HG02571 (cell line): ENCODE measurements at regions not wholly inside any gene's neighbourhood (a gene's known extent, or its start where the extent isn't known, plus 50 kb on each side); places are given as distances from the start of the nearest gene placed in this dataset.
A peak's percentile ranks its signal among the peaks of the same experiment; 100 is the strongest.

Source experiments
- ATAC-seq: cut with Tn5 transposase; IDR thresholded peaks from one replicate; pipeline ENCODE4 v1.9.1; 2021; ENCODE audit warnings: mild to moderate bottlenecking, moderate library complexity; ENCODE audit not compliant: unreplicated experiment

DNA sequence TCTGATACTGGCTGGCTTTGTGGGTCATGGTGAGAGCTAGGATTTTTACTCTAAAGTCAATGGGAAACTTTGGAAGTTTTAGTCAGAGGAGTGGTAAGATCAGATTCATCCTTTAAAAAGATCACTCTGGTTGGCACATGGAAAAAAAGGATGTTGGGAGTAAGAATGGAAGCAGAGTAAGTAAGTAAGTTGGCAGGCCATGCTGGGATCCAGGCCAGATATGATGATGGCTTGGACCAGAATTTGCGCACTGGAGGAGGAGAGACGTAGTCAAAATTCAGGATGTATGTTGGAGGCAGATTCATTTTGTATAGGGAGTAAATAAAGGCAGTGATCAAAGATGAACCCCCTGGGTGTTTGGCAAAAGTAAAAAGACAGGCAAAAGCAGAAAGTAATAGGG is 283.3 kb upstream of the THSD7B start:
- ATAC-seq, result no peak

GRCh38 chr2:136479696-136480095 is 285.6 kb upstream of the THSD7B start:
- ATAC-seq, result no peak

DNA sequence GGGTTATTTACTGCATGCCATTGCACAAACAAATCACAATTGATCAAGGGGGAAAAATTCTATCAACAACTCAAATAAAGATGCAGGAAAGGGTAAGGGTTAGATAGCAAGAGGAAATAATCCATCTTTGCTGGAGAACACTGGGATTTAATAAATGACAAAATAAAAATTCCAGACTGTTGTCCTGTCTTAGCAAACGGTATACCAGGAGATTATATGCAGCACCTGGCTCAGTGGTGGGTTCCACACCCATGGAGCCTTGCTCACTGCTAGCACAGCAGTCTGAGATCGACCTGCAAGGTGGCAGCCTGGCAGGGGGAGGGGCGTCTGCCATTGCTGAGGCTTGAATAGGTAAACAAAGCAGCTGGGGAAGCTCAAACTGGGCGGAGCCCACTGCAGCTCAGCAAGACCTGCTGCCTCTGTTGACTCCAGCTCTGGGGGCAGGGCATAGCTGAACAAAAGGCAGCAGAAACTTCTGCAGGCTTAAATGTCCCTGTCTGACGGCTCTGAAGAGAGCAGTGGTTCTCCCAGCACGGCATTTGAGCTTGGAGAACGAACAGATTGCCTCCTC is 296.5 kb upstream of the THSD7B start:
- no peak for ATAC-seq

GRCh38 chr2:136452528-136452927 is 312.8 kb upstream of the THSD7B start:
- no peak for ATAC-seq

DNA sequence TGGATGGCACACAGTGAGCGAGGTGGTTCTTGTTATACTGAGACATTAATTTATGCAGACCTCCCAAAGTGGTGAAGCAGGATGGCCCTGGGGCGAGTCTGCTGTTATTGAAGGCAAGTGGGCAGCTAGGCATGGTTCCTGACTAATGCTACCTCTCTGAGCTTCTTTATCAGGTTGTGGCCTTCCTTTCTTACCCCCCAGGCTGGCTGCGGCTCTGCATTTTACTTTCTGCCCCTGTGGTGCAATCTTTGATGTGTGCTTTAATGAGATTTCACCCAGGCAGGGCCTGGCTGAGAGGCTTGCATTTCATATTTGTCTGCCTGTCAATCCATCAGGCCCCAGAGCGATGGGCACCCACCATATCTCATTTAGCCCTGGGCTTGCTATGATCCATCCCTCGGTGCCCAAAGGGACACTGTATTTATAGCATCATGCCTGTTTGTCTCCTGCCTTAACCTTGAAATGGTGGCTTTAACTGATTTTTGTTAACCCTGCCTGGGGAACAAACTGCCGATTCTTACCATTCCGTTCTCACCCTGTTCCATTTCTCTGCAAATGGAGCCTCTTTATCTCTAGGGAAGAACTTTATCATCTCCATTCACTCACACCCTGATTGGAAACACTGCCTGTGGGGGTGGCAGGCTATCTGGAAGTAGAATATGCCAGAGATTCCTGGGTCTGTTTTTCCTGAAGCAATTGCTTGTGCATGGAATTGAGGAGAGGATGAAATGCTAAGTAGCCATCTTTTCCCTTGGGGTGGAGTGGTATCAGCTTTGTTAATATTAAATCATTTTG is 316.2 kb upstream of the THSD7B start:
- ATAC-seq, result no peak

DNA sequence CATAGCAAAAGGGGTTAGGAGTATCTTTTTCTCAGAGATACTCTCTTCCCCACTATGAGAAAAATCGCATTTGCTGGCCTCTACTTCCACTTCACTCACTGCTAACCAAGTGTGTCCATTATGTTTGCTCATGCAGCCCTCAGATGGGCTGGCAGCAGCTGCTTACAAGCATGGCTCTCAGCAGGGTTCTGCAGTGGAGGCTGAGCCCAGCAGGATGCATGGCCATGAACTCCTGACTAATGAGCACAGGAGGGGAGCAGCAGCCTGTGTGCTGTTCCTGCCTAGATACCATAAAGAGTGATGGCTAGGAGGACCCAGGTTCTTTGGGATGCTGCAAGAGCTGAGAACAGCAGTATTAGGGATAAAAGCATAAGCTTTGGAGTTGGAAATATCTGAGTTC is 316.9 kb upstream of the THSD7B start:
- no peak for ATAC-seq

DNA sequence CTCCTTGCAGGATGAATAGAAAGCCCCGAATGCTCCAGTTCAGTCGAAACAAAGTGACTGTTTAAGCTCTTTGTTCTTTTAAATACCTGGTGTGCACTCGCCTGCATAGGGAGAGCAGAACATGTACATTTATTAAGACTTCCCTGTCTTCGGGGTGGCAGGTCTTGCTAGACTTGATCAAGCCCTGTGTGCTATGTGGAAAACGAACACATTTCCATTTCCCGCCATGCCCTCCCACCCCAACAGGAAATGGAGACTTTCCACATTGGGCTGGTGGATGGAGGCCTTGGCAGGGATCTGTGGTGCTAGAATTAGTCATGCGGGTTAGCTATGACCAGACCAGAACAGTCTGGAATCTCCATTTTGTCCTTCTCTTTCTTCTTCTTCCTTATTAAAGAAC is 321.0 kb upstream of the THSD7B start:
- ATAC-seq, result no peak

- ATAC-seq, result no peak
These were observed 321.7 kb upstream of the THSD7B start for GRCh38 chr2:136443661-136444060.

DNA sequence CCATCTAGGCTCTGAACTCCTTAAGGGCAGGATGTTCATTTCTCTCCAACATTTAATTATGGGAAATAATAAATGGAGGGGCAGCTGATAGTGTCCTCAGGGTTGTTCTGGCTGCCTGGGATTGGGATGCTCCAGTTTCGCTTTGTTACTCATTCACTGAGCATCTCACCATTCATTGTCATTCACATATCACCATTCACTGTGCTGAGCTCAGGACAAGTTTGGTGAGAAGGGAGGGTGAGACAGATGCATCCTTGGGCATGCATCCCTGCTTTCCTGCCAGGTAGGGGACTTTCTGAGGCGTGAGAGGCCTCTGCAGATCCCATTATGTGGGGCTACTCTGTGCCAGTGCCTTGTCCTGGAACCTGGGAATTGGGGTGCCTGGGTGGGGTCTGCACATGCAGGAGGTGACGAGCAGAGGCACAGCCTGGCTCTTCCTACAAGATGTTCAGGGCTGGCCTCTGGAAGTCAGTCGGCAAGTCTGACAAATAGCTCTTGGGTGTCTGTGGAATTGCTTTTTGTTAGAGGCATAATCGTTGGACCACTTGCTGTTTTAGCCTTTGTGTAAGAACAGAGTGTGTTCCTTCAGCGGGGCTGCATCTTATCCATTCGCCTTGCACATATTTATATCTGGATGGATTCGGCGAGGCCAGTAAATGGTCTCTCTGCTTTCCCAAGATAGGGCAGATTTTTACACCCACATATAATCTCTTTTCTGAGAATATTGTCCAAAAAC is 323.2 kb upstream of the THSD7B start:
- no peak for ATAC-seq

DNA sequence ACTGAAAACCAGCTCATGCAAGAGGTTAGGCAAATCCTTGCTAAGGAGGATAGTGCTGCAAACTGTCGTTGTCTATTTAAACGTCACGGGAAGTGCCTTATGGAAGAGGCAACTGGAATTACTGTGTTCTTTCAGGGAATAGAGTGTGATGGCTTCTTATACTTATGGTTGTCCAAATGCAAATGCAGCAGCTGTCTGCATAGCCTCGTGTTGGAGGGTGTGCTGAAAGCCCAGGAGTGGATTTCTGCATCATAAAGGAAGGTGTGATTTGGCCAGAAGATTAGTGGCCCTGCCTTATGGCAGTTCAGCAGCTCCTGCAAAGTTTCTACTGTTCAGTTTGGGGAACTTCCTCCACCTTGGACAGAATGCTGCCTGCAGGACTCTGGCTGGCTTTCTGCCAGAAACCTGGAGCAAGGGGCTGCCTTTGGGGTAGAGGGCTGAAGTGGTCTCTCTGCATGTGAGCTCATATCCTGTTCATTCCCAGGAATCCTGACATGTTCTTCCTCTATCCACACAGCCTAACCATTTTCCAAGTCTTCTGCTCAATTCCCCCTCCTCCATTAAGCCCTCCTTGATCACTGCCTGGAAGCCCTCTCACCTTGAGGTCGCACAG is 321.2 kb upstream of the CXCR4 start:
- ATAC-seq, result no peak

- ATAC-seq, result no peak
These were observed 319.5 kb upstream of the CXCR4 start for GRCh38 chr2:136437461-136437860.

GRCh38 chr2:136436936-136437335 is 319.0 kb upstream of the CXCR4 start:
- ATAC-seq, result no peak

GRCh38 chr2:136434251-136434715 is 316.3 kb upstream of the CXCR4 start:
- no peak for ATAC-seq

GRCh38 chr2:136433261-136433660 is 315.3 kb upstream of the CXCR4 start:
- no peak for ATAC-seq

- ATAC-seq, result no peak
These were observed 306.2 kb upstream of the CXCR4 start for GRCh38 chr2:136424112-136424511.

DNA sequence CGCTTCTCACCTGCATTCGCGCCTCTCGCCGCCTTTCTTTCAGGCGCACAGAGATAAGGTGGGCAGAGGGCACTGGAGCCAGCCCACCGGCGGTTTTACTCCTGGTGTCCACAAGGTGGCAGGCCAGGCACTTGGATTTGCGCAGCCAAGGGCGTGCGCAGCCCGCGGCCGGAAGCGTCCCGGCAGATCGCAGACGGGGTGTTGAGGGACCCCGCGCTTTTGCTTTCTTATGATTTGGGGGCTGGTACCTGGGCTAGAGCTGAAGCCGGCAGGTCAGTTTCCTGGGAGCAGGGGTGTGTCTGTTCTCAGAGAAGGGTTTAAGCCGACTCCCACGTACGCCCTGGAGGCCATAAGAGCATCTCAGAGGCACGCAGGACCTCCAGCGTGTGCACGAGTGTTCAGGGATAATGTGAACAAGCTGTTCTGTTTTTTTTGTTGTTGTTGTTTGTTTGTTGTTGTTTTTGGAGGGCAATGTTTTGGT is 305.6 kb upstream of the CXCR4 start:
- peak; percentile 100 for ATAC-seq

- no peak for ATAC-seq
These were observed 304.6 kb upstream of the CXCR4 start for GRCh38 chr2:136422512-136422911.

GRCh38 chr2:136420346-136420745 is 302.4 kb upstream of the CXCR4 start:
- ATAC-seq, result no peak

GRCh38 chr2:136411946-136412345 is 294.0 kb upstream of the CXCR4 start:
- ATAC-seq, result no peak

GRCh38 chr2:136410673-136411072 is 292.7 kb upstream of the CXCR4 start:
- no peak for ATAC-seq

GRCh38 chr2:136408795-136409194 is 290.8 kb upstream of the CXCR4 start:
- no peak for ATAC-seq
